OCI-LY1 (cell line): ENCODE measurements at regions not wholly inside any gene's neighbourhood (a gene's known extent, or its start where the extent isn't known, plus 50 kb on each side); places are given as distances from the start of the nearest gene placed in this dataset.

Experiments used
- H2AFZ ChIP-seq: fragments of 200-600 bp; sonication (generic), shearing (Covaris generic); 2 replicates; pipeline ENCODE4 v1.6.0; 2014; ENCODE audit warnings: antibody characterized with exemption, mild to moderate bottlenecking, low read length
- H3F3A ChIP-seq: fragments of 200-600 bp; sonication (generic), shearing (Covaris generic); 2 replicates; pipeline ENCODE4 v1.6.0; 2014; ENCODE audit warnings: mild to moderate bottlenecking, antibody characterized with exemption, low read length, moderate library complexity; ENCODE audit not compliant: insufficient read depth
- H3K27ac ChIP-seq: fragments of 200-600 bp; sonication (generic); 2 replicates; pipeline ENCODE4 v1.5.1; 2014; ENCODE audit warnings: low read length, mixed run types, mild to moderate bottlenecking, low read depth; ENCODE audit not compliant: poor library complexity, severe bottlenecking
- H3K27me3 ChIP-seq: fragments of 200-600 bp; sonication (generic); 2 replicates; pipeline ENCODE4 v1.6.0; 2014; ENCODE audit warnings: antibody characterized with exemption, mild to moderate bottlenecking, low read length, moderate library complexity; ENCODE audit not compliant: insufficient read depth
- H3K36me3 ChIP-seq: fragments of 200-600 bp; sonication (generic); 2 replicates; pipeline ENCODE4 v1.6.1; 2014; ENCODE audit warnings: mild to moderate bottlenecking, antibody characterized with exemption, low read length, moderate library complexity, mixed read lengths; ENCODE audit not compliant: insufficient read depth
- H3K4me1 ChIP-seq: fragments of 200-600 bp; sonication (generic); 2 replicates; pipeline ENCODE4 v1.5.1; 2014; ENCODE audit warnings: mild to moderate bottlenecking, low read length, moderate library complexity; ENCODE audit not compliant: insufficient read depth, severe bottlenecking
- H3K4me2 ChIP-seq: fragments of 200-600 bp; sonication (generic), shearing (Covaris generic); 2 replicates; pipeline ENCODE4 v1.6.1; 2014; ENCODE audit warnings: low read length
- H3K4me3 ChIP-seq: fragments of 200-600 bp; sonication (generic); 2 replicates; pipeline ENCODE4 v1.5.1; 2014; ENCODE audit warnings: low read length, low read depth, mild to moderate bottlenecking, mixed read lengths; ENCODE audit not compliant: poor library complexity, severe bottlenecking
- H3K79me2 ChIP-seq: fragments of 200-600 bp; shearing (Covaris generic); 2 replicates; pipeline ENCODE4 v1.6.1; 2016; ENCODE audit warnings: mixed run types, low read length, mixed read lengths; ENCODE audit not compliant: insufficient read depth
- H3K9ac ChIP-seq: fragments of 200-600 bp; sonication (generic), shearing (Covaris generic); 2 replicates; pipeline ENCODE4 v1.6.1; 2014; ENCODE audit warnings: mild to moderate bottlenecking, low read length, mixed read lengths
- H3K9me2 ChIP-seq: fragments of 200-600 bp; sonication (generic), shearing (Covaris generic); 2 replicates; pipeline ENCODE4 v1.6.1; 2014; ENCODE audit warnings: low read depth, mild to moderate bottlenecking, low read length, mixed read lengths
- H3K9me3 ChIP-seq: fragments of 200-600 bp; shearing (Covaris generic); 2 replicates; pipeline ENCODE4 v1.6.1; 2014; ENCODE audit warnings: low read length, mixed read lengths
- H4K20me1 ChIP-seq: fragments of 200-600 bp; sonication (generic), shearing (Covaris generic); 2 replicates; pipeline ENCODE4 v1.6.0; 2016; ENCODE audit warnings: mild to moderate bottlenecking, low read length; ENCODE audit not compliant: insufficient read depth
- CTCF ChIP-seq: fragments of 200-600 bp; sonication (generic), shearing (Covaris generic); IDR thresholded peaks from 2 replicates; pipeline ENCODE4 v1.5.1; 2017; ENCODE audit warnings: mild to moderate bottlenecking, antibody characterized with exemption, low read length, moderate library complexity, mixed read lengths
- EZH2 ChIP-seq: fragments of 200-600 bp; sonication (generic), shearing (Covaris generic); IDR thresholded peaks from 2 replicates; pipeline ENCODE4 v1.8.0; 2017; ENCODE audit warnings: borderline replicate concordance, mixed run types, mild to moderate bottlenecking, antibody characterized with exemption, low read length, moderate library complexity, mixed read lengths

- no peaks in the 10 kb centered on the region for H3K36me3 ChIP-seq
- no peak overlapping the region for H3K4me2 ChIP-seq
- no peaks in the 10 kb centered on the region for H3K9me2 ChIP-seq
- no peak overlapping the region for H3K9ac ChIP-seq
- H3F3A ChIP-seq = no peaks in the 10 kb centered on the region
- no peaks in the 10 kb centered on the region for H3K79me2 ChIP-seq
- TF ChIP-seq EZH2 (no peak), CTCF (no peak)
- no peaks in the 10 kb centered on the region for H4K20me1 ChIP-seq
- no peak overlapping the region for H3K27ac ChIP-seq
- no peak overlapping the region for H2AFZ ChIP-seq
- no peaks in the 10 kb centered on the region for H3K4me1 ChIP-seq
- no peaks in the 10 kb centered on the region for H3K27me3 ChIP-seq
- no peaks in the 10 kb centered on the region for H3K9me3 ChIP-seq
- no peak overlapping the region for H3K4me3 ChIP-seq
Measured at GRCh38 chr7:34342387-34342786, 315.6 kb upstream of the NPSR1 start.

- H3K79me2 ChIP-seq = no peaks in the 10 kb centered on the region
- H3K4me2 ChIP-seq = no peak overlapping the region
- no peaks in the 10 kb centered on the region for H3K36me3 ChIP-seq
- no peak overlapping the region for H2AFZ ChIP-seq
- no peaks in the 10 kb centered on the region for H3K9me2 ChIP-seq
- TF ChIP-seq EZH2 (no peak), CTCF (no peak)
- no peaks in the 10 kb centered on the region for H3K27me3 ChIP-seq
- H3F3A ChIP-seq = no peaks in the 10 kb centered on the region
- H3K4me1 ChIP-seq = no peaks in the 10 kb centered on the region
- no peaks in the 10 kb centered on the region for H3K9me3 ChIP-seq
- no peak overlapping the region for H3K4me3 ChIP-seq
- H3K9ac ChIP-seq = no peak overlapping the region
- no peaks in the 10 kb centered on the region for H4K20me1 ChIP-seq
- no peak overlapping the region for H3K27ac ChIP-seq
Measured at GRCh38 chr7:34343667-34344066, 314.4 kb upstream of the NPSR1 start.

- H3K9me3 ChIP-seq = no peaks in the 10 kb centered on the region
- no peak overlapping the region for H3K4me3 ChIP-seq
- no peaks in the 10 kb centered on the region for H3F3A ChIP-seq
- H3K9ac ChIP-seq = no peak overlapping the region
- no peaks in the 10 kb centered on the region for H4K20me1 ChIP-seq
- TF ChIP-seq CTCF = no peak
- TF ChIP-seq EZH2 = no peak
- H3K27me3 ChIP-seq = no peaks in the 10 kb centered on the region
- H3K4me2 ChIP-seq = no peak overlapping the region
- no peaks in the 10 kb centered on the region for H3K79me2 ChIP-seq
- H2AFZ ChIP-seq = no peak overlapping the region
- no peak overlapping the region for H3K27ac ChIP-seq
- H3K9me2 ChIP-seq = no peaks in the 10 kb centered on the region
- H3K36me3 ChIP-seq = no peaks in the 10 kb centered on the region
- H3K4me1 ChIP-seq = no peaks in the 10 kb centered on the region
Measured at GRCh38 chr7:34354011-34354410, 304.0 kb upstream of the NPSR1 start.
